ENCODE measurements at regions not wholly inside any gene's neighbourhood (a gene's known extent, or its start where the extent isn't known, plus 50 kb on each side); places are given as distances from the start of the nearest gene placed in this dataset.

DNA sequence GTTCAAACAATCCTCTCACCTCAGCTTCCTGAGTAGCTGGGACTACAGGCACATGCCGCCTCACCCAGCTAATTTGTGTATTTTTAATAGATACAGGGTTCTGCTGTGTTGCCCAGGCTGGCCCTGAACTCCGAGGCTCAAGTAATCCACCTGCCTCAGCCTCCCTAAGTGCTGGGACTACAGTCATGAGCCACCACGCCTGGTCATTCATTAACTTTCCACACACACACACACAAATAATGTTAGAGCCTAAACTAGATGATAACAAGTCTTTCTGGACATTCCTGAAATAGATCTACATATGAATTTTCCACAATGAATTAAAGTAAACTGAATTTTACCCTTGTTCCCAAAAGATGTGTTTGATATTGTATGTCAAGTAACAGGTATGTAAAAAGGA is 776.0 kb downstream of the GALC start:
- no peak for DNase-seq

DNA sequence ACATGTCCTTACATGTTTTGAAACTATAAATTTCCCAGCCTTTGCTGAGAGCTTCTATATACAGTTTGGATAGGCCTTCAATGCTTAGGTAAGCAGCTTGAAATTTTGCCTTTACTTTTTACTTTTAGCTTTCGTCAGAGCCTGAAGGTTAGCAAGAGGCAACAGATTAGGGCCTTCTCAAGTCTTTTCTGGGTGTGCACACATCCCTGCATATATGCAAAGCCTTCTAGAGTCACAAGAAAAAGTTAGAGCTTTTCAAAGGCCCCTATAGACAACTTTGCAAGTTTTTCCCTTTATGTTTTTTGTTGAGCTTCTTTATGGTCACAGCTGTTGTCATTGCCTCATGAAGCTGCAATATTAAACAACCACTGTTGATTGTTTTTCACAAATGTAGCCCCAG is 778.4 kb downstream of the GALC start:
- no peak for DNase-seq

DNA sequence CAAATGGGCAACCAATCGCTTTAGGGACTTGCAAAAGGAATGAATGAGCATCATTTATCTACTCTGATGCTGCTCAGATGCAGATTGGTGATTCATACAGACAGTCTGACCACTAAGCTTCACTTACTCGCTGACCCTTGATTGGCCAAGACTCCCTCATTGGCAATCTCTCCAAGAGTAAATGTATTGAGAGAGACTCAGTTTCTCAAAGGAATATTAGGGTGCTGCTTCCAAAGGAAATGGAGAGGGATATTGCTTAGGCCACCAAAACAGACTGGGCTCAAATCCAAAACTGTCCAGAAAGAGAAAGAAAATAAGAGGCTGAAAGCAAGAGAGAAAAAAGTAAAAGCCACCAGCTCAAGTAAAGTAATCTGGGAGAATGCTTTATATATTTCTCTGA is 785.2 kb downstream of the GALC start:
- no peak for DNase-seq

DNA sequence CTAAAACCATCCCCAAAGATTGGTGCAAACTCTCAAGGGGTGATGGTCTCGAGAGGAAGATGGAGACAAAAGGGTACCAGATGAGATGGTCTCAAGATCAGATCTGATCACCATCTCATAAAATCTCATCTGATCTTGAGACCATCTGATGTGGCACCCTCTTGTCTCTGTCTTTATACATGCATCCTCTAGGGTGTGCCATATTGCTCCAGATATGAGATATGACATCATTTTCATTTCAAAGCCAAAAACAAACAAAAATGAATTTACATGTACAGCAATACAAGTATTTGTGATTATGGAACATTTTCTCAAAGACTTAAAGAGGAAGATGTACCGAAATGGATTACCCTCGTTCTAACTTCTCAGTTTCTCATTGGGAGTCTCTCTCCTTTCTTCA is 787.2 kb downstream of the GALC start:
- DNase-seq, result no peak

DNA sequence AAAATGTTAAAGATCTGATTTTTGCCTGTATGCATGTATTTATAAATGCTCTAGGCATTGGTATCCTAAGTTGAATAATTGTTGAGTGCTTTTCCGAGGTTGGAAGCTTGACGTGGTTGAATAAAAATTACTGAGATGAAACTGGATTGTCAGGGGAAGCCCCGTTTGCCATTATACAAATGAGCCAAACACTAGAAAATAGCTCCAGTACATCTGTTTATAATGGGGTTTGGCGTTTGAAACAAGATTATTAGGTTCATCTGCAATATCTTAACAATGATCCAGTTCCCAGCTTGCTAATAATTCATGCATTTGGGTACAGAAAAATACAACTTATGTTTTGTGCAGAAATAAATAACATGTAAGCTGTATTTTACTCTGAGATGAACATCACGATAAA is 789.6 kb downstream of the GALC start:
- DNase-seq, result no peak

DNA sequence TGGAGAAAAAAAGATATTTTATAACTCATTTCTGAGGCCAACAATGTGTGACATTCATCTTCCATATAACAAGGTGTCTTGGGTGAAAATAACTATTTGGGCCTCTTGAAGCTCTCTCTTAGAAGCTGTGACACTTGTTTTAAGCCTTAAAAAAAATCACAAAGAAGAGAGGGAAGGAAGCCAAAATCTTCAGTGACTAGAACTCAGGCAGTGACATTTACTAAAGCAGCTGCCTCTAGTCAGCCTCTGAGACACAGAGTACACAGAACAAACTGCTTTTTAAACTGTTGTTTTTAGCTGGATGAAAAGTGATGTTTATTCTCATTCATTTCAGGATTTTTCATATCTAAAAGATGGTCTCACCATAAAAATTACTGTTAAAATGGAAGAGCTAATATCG is 793.6 kb downstream of the GALC start:
- DNase-seq, result no peak

DNA sequence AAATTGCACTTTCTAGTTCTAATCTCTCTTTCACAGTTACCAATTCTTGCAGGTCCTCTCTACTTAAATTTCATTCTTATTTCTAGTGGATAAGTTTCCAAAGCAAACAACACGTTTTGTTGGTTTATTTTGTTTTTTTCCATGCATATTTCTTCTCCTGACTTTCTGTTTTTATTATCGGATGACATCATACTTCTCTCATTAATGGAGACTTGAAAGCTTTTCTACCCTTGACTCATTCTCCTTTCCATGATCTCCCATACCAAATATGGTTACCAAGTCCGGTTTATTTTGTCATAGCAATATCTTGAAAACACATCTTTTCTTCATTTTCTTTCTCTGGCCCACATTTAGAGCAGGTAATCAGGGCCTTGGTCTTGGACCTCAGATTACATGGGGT is 796.5 kb downstream of the GALC start:
- no peak for DNase-seq

DNA sequence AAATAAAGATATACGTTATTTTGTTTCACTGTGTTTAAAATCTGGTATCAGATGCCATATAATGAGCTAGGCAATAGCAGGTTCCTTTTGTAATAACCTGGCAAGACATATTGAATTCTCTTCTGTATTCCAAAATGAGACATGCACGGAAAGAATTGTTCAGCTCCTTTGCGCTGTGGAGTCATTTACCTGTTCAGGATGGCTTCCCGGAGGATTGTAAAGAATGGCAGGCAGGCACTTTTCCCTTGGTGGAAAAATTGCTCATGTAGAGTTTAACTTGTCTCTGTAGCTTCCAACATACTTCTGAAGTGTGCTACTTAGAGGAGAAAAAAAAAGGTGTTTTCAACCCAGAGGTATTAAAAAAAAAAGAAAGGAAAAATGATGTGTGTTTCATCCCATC is 805.2 kb downstream of the GALC start:
- DNase-seq, result no peak

DNA sequence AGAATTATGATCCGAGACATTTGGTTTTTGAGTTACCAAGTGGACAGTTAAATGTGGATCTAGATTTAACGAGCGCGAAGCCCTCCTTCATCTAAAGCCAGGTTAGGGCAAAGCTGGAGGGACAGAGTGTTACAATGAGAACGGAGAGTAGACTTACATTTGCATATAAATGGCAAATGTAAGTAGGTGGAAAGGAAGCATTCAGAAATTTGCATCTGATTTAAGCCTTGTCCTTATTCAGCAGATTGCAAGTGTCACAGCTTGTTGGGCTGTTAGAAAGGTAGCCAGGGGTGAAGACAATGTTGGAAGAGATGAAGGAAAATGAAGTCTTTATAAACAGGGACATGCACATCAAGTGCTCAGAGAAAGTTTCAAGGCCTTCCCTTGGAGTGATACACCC is 806.2 kb downstream of the GALC start:
- DNase-seq, result no peak

DNA sequence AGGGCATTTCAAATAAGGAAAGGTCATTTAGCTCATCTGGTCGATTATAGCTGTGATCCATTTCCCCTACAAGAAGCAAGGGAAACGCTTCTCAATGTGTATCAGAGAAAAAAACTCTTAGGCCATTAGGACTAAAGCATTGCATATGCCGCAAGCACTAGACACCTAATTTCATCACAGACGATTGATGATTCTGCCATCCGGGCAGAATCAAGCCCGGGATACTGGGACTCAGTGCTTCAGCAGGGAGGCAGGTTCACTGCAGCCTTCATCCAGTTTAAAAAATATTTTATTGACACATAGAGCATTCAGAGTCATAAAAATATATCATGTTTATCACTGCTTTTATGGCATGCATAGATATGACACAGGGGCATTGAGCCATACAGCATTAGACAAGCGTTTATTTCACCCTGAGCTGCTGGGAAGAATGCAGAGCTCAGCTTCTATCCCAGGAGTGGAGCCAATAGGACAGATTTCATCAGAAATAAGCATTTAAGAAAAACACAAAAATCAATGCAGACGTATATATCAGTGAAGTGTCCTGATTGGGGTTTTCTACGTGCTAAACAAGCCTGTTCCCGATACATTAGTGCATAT is 806.9 kb downstream of the GALC start:
- no peak for DNase-seq

DNA sequence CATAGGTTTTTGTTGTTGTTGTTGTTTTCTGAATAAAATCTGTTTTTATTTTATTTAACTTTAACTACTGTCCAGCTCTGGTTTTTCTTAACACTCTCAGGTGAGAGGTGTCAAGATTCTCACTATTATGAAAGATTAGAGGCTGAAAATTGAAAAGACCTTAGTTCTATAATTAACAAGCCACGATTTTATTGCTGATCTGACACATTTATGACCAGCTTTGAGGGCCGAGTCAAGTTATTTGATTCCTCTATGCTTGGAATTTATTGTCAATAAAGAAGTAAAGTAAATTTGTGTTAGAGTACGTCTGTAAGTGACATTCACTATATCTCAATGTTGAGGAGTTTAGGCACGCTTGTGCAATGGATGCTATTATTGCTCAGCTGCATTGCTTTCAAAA is 808.8 kb downstream of the GALC start:
- DNase-seq, result no peak

DNA sequence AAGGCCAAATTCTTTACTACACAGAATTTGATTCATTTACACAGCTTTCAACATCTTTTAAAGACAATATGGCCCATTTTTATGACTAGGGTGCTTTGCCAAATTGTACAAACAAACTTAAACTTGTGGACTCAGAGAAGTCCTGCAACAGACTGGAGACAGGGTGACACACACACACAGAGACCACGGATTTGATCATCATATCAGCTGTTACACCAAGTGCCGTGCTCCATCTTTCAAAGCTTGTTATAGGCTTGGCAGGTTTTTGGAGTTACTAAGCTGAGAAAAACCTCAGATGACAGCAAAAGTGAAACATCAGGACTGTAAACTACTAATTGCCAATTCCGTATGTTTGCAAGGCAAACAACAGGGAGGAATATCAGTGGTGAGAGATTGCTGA is 811.7 kb downstream of the GALC start:
- DNase-seq, result no peak

DNA sequence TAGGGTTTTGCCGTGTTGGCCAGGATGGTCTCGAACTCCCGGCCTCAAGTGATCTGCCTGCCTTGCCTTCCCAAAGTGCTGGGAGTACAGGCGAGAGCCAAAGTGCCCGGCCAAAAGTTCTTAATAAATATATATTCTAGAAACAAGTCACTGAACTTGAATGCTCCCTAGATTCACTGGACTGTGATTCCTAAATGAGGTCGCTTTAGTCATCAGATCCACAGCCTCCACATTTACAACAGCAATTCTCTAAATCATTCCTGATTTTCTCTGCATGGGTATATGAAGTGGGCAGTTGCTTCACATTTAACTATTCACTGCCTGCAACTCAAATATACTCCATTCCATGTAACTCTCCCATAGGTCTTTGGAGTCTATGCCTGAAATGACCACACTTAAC is 813.0 kb downstream of the GALC start:
- no peak for DNase-seq

DNA sequence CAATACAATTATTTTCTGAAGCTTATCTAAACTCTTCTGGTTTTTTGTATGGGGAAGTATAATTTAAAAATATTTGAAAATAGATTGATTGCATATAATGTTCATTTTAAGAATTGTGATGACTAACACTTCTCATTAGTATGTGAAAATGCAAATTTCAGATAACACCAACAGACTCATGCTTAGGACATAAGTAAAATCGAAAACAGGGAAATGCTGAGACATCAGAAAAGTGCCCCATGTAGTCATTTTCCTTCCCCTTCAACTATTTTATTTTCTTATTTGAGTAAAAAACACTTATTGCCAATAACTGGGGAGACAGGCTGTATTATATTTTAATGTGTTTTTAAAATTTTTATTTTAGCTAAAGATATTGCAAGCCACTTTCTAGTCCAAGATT is 814.7 kb downstream of the GALC start:
- DNase-seq, result no peak

DNA sequence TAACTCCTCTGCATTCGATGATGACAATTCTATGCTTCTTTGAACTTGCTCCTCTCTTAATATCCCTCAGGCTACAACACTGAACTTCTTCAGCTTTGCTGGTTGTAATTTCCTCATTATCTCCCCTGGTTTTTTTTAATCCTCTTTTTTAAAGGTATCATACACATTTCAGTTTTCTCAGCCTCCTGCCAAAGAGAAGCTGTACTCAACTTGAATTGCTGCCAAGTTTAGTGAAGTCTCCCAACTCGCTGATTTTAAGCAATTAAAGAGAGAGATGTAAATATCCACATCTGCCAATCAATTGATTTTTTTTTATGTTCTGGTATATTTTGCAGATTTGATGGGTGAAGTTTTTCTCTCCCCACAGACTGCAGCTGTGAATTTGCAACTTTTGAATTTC is 817.8 kb downstream of the GALC start:
- DNase-seq, result no peak

DNA sequence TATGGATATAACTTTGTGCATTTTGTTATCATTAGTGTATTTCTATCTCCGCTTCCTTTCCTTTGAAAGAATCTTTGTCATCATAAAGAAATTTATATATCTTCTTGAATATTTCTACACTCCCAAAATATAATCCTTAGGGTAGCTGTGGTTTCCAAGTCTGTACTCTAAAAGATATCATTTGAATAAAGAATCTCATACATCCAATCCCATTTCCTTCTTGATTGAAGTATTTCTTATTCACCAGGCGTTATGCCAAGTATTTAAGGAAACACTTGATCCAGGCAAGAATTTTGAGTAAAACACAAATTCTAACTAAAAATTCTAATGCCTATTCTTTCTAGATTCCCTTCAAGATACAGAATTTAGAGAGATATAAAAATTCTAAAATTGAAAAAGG is 821.8 kb downstream of the GALC start:
- DNase-seq, result no peak

DNA sequence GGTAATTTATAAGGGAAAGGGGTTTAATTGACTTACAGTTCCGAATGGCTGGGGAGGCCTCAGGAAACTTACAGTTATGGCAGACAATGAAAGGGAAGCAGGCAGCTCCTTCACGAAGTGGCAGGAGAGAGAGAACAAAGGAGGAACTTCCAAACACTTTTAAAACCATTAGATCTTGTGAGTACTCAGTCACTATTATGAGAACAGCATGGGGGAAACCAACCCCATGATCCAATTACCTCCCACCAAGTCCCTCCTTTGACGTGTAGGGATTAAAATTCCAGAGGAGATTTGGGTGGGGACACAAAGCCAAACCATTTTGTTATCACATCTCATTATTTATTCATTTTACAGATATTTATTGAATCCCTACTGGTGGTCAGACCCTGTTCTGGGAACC is 822.8 kb downstream of the GALC start:
- no peak for DNase-seq

DNA sequence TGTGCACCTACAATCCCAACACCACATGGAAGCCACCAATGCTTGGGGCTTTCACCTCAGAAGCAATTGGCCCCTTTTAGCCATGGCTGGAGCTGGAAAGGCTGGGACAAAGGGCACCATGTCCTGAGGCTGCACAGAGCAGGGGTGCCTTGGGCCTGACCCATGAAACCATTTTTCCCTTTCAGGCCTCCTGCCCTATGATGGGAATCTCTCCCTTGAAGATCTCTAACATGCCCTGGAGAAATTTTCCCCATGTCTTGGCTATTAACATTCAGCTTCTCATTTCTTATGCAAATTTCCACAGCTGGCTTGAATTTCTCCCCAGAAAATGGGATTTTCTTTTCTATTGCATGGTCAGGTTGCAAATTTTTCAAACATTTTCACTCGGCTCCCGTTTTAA is 823.6 kb downstream of the GALC start:
- no peak for DNase-seq

DNA sequence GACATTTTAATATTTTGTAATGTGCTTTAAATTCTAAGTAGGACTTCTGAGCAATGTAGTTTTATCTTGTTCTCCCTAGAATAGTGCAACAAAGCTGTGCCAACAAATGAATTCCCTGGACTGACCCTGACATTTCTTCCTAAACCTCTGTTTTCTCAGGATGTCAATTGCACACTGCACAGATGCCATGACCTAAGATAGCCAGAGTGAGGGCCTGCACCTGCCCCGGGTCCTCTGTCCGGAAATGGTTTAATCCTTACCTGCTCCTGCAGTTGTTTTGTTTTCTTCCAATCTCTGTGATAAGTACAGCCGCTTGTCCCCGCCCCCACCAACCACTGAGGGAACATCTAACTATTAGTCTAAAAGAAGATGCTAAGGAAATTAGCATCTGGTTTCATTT is 831.5 kb downstream of the GALC start:
- no peak for DNase-seq

DNA sequence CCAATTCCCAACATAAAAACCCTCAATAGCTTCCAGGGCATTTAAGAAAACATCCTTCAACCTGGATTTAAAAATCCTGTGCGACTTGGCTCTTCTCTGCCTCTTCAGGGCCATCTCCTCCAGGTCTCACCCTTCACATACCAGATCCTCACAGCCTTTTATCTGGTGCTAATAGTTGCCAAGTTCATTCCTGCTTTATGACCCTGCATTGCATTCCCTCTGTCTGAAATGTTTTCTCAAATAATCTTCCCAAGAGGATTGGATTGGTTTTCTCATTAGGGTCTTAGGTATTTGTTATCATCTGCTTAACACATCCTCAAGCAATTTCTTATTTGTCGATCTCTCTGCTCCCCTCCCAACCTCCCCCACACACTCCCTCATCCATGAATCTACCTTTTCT is 832.0 kb downstream of the GALC start:
- no peak for DNase-seq

DNA sequence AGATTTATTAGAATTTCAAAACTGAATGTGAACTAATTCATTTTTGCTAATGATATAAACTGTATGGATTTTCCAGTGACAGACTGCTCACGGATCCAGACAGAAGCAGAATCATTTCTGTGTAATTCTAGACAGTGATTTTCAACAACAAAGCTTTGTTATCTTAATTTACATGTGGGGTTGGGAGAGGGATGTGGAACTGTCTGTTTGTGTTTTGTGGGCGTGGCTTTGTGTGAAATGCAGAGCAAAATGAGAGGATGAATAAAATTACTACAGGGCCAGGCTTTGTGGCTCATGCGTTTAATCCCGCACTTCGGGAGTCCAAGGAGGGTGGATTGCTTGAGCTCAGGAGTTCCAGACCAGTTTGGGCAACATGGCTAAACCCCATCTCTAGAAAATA is 834.7 kb downstream of the GALC start:
- no peak for DNase-seq

DNA sequence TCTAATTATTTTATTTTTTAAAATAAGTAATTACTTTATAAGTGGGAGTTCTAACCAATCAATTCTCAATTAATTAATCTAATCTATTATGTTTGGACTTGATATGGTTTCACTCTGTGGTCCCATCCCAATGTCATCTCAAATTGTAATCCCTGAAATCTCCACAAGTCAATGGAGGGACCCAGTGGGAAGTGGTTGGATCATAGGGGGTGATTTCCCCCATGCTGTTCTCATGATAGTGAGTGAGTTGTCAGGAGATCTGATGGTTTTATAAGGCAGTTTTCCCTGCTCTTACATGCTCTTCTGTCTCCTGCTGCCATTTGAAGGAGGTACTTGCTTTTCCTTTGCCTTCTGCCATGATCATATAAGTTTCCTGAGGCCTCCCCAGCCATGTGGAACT is 836.1 kb downstream of the GALC start:
- DNase-seq, result no peak

DNA sequence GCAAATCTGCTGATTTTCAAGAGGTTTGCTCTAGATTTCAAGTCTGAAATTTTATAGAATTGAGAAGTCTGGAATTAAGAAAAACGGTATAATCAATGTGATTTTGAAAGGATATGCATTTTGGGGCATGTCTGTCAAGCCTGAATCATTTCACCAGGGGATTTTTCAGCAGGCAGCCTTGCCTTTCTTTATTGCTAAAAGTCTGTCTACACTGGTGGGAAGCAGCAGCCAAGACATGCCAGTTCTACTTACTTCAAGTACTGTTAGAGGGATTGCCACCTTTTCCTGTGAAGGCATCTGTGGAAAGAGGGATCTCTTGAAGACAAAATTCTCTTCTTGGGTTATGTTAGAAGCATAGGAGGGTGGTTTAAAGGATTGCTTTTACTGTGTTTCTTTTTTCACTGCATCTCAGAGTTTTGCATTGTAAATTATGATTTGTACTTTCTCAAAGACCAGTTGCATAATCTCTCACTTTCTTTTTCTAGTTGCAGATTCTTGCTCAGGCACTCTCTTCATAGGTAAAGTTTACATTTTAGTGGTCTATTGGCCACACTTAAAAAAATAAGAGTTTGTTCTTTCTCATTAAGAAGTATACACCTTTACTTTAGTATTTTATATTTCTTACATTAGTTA is 837.0 kb downstream of the GALC start:
- DNase-seq, result no peak

DNA sequence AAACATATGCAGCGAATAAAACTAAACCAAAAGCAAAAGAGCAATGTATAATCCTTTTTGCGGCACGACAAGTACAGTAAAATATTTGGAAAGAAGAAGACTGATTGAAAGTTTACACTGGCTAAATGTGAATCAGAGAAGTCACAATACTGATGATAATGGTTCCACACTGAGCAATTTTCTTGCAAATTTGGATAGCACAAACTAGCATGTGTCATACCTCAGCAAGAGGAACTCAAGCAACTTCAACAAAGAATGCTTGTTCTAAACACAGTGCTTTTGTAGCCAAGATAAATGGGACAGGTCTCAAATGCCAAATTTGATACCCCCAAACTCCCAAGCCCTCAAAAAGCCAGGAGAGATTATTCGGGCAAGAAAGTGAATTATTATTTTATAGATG is 839.1 kb downstream of the GALC start:
- DNase-seq, result no peak

DNA sequence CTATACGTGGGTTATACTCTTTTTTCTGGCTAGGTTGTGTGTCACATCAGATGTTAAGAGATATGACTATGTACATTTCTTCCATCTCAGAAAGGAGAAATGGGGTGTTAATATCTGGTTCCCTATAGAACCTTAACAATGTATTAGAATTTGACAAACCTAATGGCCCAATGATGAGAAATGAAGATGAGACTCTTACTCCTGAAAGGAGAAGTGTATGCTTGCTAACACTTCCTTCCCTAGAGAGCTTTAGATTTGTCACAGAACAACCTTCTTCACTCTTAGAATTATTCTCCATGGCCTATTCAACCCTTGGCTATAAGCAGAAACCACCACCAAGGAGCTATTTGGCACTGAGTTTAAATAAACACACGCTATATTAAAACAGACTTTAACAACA is 839.6 kb downstream of the GALC start:
- DNase-seq, result no peak

DNA sequence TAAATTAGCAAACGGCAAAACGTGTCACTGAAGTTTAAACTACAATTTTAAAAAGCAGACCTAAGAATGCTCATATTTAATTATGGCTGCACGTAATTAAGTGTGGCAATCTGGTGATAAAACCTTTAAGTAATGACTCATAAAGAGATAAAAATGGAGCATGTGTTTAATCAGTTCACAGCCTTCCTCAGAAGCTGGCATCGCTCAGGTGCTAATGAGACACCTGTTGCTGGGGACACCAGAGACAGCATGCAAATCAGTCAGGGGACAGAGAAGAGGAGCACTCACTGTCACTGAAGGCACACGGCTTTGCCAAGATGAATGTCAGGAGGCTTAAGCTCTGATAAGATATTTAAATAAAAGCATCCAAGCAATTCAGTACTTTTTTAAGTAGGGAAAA is 840.3 kb downstream of the GALC start:
- DNase-seq, result no peak
